ENCODE measurements at regions not wholly inside any gene's neighbourhood (a gene's known extent, or its start where the extent isn't known, plus 50 kb on each side); places are given as distances from the start of the nearest gene placed in this dataset.

- TF ChIP-seq CHD7 (IDR thresholded peaks at IDR 0.05; ENCODE audit: low read depth, low read length) (no peak), LARP7 (IDR thresholded peaks at IDR 0.05) (no peak), STAG1 (CRISPR knock-in tag; IDR thresholded peaks at IDR 0.05; ENCODE audit: borderline replicate concordance) (no peak)
These were observed 669.3 kb downstream of the NR4A2 start (continued) for GRCh38 chr2:155663265-155663664.

Measured in K562 (cell line).